ENCODE measurements at regions not wholly inside any gene's neighbourhood (a gene's known extent, or its start where the extent isn't known, plus 50 kb on each side); places are given as distances from the start of the nearest gene placed in this dataset.

DNA sequence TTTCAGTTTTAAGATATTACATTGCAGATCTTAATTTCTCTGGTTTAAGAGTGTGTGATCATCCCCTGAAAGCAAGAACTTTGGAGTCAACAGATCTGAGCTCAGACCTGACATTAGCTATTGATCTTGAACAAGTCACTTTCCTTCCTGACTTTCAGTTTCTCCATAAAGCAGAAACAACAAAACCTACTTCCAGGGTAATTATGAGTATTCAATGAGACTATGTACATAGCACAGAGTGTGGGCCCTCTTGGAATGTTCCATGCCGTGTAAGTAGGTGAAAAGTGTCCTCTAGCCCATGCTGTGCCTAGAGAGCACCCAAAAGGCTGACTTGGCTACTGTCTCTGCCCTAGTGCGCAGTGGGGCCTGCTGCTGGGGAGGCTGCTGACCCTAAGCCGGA, 188.0 kb upstream of the RPL34 start:
- TF ChIP-seq, protein P1, sequence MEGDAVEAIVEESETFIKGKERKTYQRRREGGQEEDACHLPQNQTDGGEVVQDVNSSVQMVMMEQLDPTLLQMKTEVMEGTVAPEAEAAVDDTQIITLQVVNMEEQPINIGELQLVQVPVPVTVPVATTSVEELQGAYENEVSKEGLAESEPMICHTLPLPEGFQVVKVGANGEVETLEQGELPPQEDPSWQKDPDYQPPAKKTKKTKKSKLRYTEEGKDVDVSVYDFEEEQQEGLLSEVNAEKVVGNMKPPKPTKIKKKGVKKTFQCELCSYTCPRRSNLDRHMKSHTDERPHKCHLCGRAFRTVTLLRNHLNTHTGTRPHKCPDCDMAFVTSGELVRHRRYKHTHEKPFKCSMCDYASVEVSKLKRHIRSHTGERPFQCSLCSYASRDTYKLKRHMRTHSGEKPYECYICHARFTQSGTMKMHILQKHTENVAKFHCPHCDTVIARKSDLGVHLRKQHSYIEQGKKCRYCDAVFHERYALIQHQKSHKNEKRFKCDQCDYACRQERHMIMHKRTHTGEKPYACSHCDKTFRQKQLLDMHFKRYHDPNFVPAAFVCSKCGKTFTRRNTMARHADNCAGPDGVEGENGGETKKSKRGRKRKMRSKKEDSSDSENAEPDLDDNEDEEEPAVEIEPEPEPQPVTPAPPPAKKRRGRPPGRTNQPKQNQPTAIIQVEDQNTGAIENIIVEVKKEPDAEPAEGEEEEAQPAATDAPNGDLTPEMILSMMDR (IDR thresholded peaks at IDR 0.05): no peak
- no peak for TF ChIP-seq EZH2 (IDR thresholded peaks at IDR 0.05; ENCODE audit: borderline replicate concordance, insufficient read depth, low read depth, low read length, poor library complexity, severe bottlenecking)

All from B cell (primary cell).